ENCODE measurements at regions not wholly inside any gene's neighbourhood (a gene's known extent, or its start where the extent isn't known, plus 50 kb on each side); places are given as distances from the start of the nearest gene placed in this dataset.

- Mint-ChIP-seq H3K27me3 (peaks cover 66% of the 10 kb centered on the region), H3K4me3 (no peak overlapping the region)
Measured at GRCh38 chr3:13203398-13204176, 130.4 kb upstream of the IQSEC1 start.

GRCh38 chr3:13202744-13203397 lies 129.6 kb upstream of the IQSEC1 start:
- Mint-ChIP-seq H3K4me1 (ENCODE audit: low read depth) (peaks cover 7% of the 10 kb centered on the region), H3K27me3 (peaks cover 64% of the 10 kb centered on the region), H3K36me3 (ENCODE audit: low read depth) (no peaks in the 10 kb centered on the region), H3K27ac (no peak overlapping the region), H3K4me3 (no peak overlapping the region), H3K9me3 (no peaks in the 10 kb centered on the region)
- intact Hi-C loops (cut with micrococcal nuclease): no loop called here

More at GRCh38 chr3:13203398-13204176, 130.4 kb upstream of the IQSEC1 start:
- H3K9me3 Mint-ChIP-seq: no peaks in the 10 kb centered on the region
- H3K27ac Mint-ChIP-seq: no peak overlapping the region
- peaks cover 7% of the 10 kb centered on the region for H3K4me1 Mint-ChIP-seq (ENCODE audit: low read depth)
- H3K36me3 Mint-ChIP-seq (ENCODE audit: low read depth): no peaks in the 10 kb centered on the region
- intact Hi-C loops (cut with micrococcal nuclease): no loop called here

- intact Hi-C loops (cut with micrococcal nuclease): no loop called here
- Mint-ChIP-seq H3K27me3 (peaks cover 56% of the 10 kb centered on the region), H3K27ac (no peak overlapping the region), H3K4me1 (ENCODE audit: low read depth) (peaks cover 7% of the 10 kb centered on the region), H3K36me3 (ENCODE audit: low read depth) (no peaks in the 10 kb centered on the region), H3K4me3 (no peak overlapping the region), H3K9me3 (no peaks in the 10 kb centered on the region)
Measured at GRCh38 chr3:13201851-13202250, 128.6 kb upstream of the IQSEC1 start.

GRCh38 chr3:13200946-13201345 lies 127.7 kb upstream of the IQSEC1 start:
- no peak overlapping the region for H3K27ac Mint-ChIP-seq
- no peaks in the 10 kb centered on the region for H3K9me3 Mint-ChIP-seq
- peaks cover 13% of the 10 kb centered on the region for H3K4me1 Mint-ChIP-seq (ENCODE audit: low read depth)
- no peaks in the 10 kb centered on the region for H3K36me3 Mint-ChIP-seq (ENCODE audit: low read depth)
- no peak overlapping the region for H3K4me3 Mint-ChIP-seq
- H3K27me3 Mint-ChIP-seq: peaks cover 58% of the 10 kb centered on the region
- intact Hi-C loops (cut with micrococcal nuclease): no loop called here

GRCh38 chr3:13200465-13200864 lies 127.2 kb upstream of the IQSEC1 start:
- no peaks in the 10 kb centered on the region for H3K9me3 Mint-ChIP-seq
- peaks cover 56% of the 10 kb centered on the region for H3K27me3 Mint-ChIP-seq
- H3K4me3 Mint-ChIP-seq: no peak overlapping the region
- no peak overlapping the region for H3K27ac Mint-ChIP-seq
- intact Hi-C loops (cut with micrococcal nuclease): no loop called here
- peaks cover 13% of the 10 kb centered on the region for H3K4me1 Mint-ChIP-seq (ENCODE audit: low read depth)
- no peaks in the 10 kb centered on the region for H3K36me3 Mint-ChIP-seq (ENCODE audit: low read depth)

- intact Hi-C loops (cut with micrococcal nuclease): no loop called here
- no peaks in the 10 kb centered on the region for H3K36me3 Mint-ChIP-seq (ENCODE audit: low read depth)
- peaks cover 13% of the 10 kb centered on the region for H3K4me1 Mint-ChIP-seq (ENCODE audit: low read depth)
- H3K27me3 Mint-ChIP-seq: peaks cover 51% of the 10 kb centered on the region
- no peak overlapping the region for H3K4me3 Mint-ChIP-seq
- no peak overlapping the region for H3K27ac Mint-ChIP-seq
- H3K9me3 Mint-ChIP-seq: no peaks in the 10 kb centered on the region
Measured at GRCh38 chr3:13199899-13200451, 126.7 kb upstream of the IQSEC1 start.

- Mint-ChIP-seq H3K27me3 (peaks cover 45% of the 10 kb centered on the region), H3K4me1 (ENCODE audit: low read depth) (peaks cover 9% of the 10 kb centered on the region), H3K27ac (no peak overlapping the region), H3K36me3 (ENCODE audit: low read depth) (no peaks in the 10 kb centered on the region), H3K9me3 (no peaks in the 10 kb centered on the region), H3K4me3 (no peak overlapping the region)
- intact Hi-C loops (cut with micrococcal nuclease): no loop called here
Measured at GRCh38 chr3:13199006-13199776, 126.0 kb upstream of the IQSEC1 start.

GRCh38 chr3:13198264-13198879 lies 125.1 kb upstream of the IQSEC1 start:
- intact Hi-C loops (cut with micrococcal nuclease): no loop called here
- Mint-ChIP-seq H3K4me1 (ENCODE audit: low read depth) (peaks cover 5% of the 10 kb centered on the region), H3K27me3 (peaks cover 40% of the 10 kb centered on the region)

GRCh38 chr3:13197795-13198194 lies 124.6 kb upstream of the IQSEC1 start:
- H3K4me1 Mint-ChIP-seq (ENCODE audit: low read depth): peaks cover 5% of the 10 kb centered on the region
- H3K4me3 Mint-ChIP-seq: no peak overlapping the region
- H3K27me3 Mint-ChIP-seq: peaks cover 35% of the 10 kb centered on the region
- intact Hi-C loops (cut with micrococcal nuclease): no loop called here
- H3K36me3 Mint-ChIP-seq (ENCODE audit: low read depth): no peaks in the 10 kb centered on the region
- H3K27ac Mint-ChIP-seq: no peak overlapping the region
- no peaks in the 10 kb centered on the region for H3K9me3 Mint-ChIP-seq

More at GRCh38 chr3:13198264-13198879, 125.1 kb upstream of the IQSEC1 start:
- no peaks in the 10 kb centered on the region for H3K9me3 Mint-ChIP-seq
- H3K27ac Mint-ChIP-seq: no peak overlapping the region
- no peak overlapping the region for H3K4me3 Mint-ChIP-seq
- H3K36me3 Mint-ChIP-seq (ENCODE audit: low read depth): no peaks in the 10 kb centered on the region

- Mint-ChIP-seq H3K4me1 (ENCODE audit: low read depth) (peaks cover 5% of the 10 kb centered on the region), H3K36me3 (ENCODE audit: low read depth) (no peaks in the 10 kb centered on the region), H3K27ac (no peak overlapping the region), H3K4me3 (no peak overlapping the region), H3K9me3 (no peaks in the 10 kb centered on the region), H3K27me3 (peaks cover 30% of the 10 kb centered on the region)
- intact Hi-C loops (cut with micrococcal nuclease): no loop called here
Measured at GRCh38 chr3:13197281-13197680, 124.1 kb upstream of the IQSEC1 start.

GRCh38 chr3:13195374-13195773 lies 122.1 kb upstream of the IQSEC1 start:
- intact Hi-C loops (cut with micrococcal nuclease): no loop called here
- Mint-ChIP-seq H3K27ac (no peak overlapping the region), H3K4me3 (no peak overlapping the region), H3K36me3 (ENCODE audit: low read depth) (no peaks in the 10 kb centered on the region), H3K27me3 (peaks cover 19% of the 10 kb centered on the region), H3K9me3 (no peaks in the 10 kb centered on the region), H3K4me1 (ENCODE audit: low read depth) (peaks cover 13% of the 10 kb centered on the region)

GRCh38 chr3:13194285-13195209 lies 121.3 kb upstream of the IQSEC1 start:
- H3K9me3 Mint-ChIP-seq: peaks cover 5% of the 10 kb centered on the region
- peaks cover 11% of the 10 kb centered on the region for H3K27me3 Mint-ChIP-seq
- no peak overlapping the region for H3K4me3 Mint-ChIP-seq
- intact Hi-C loops (cut with micrococcal nuclease): no loop called here
- H3K36me3 Mint-ChIP-seq (ENCODE audit: low read depth): no peaks in the 10 kb centered on the region
- H3K4me1 Mint-ChIP-seq (ENCODE audit: low read depth): peaks cover 21% of the 10 kb centered on the region
- no peak overlapping the region for H3K27ac Mint-ChIP-seq
